HPDE6-E6E7 (cell line): ENCODE measurements at regions not wholly inside any gene's neighbourhood (a gene's known extent, or its start where the extent isn't known, plus 50 kb on each side); places are given as distances from the start of the nearest gene placed in this dataset.

Experiments used
- DNase-seq: peaks from one replicate; pipeline ENCODE4 v3.0.0; 2011; ENCODE audit warnings: missing footprints; ENCODE audit errors: extremely low spot score

DNA sequence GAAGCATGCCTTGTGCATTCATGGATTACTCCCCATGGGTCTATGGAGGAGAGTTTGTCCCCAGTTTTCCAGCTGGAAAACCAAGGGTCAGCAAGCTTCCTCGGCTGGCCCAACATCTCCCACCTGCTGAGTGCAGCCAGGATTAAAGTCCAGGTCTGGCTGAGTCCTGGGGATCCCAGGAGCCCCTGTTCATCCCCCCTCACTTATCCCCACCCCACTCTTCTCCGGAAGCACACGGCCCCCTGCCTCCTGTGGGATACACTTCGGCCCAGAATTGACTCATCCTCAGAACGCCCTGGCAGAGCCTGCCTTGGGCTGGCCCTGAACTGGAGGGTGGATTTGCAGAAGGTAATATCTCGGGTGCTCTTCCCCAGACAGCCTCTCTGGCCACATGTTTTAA is 276.1 kb downstream of the NPHP4 start:
- no peak for DNase-seq

DNA sequence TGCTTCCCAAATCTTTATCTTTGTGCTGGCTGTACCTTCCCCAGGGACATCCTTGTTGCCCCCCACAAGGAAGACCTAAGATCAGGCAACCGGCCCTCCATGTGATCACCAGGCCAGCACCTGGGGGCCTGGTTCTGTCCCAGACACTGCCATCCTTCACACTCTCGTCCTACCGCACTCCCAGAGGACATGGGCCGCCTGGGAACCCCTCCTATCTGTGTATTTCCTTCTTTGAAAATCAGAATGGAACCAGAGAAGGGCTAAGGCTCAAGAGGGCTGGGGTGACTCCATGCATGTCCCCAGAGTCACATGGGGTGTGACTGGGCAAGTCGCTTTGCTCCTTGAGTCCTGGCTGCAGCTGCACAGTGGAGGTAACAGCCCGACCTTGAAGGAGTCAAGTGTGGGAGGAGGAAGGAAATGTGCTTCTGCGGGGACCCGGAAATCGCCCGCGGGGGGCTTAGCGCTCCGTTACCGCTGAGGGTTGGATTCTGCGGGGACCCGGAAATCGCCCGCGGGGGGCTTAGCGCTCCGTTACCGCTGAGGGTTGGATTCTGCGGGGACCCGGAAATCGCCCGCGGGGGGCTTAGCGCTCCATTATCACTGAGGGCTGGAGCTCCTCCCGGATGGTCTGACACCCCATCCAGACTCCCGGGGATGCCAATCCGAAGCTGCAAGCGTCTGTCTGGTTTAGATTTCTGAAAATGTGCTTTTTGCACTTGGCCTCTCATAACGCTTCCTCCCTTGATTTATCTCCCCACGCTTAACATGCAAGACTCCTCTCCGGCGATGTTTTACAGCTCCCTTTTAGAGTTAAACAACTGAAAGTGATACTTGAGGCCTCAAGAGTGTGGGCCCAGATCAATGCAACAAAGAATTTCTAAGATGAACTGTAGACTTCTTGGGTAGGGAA is 278.9 kb downstream of the NPHP4 start:
- no peak for DNase-seq

- no peak for DNase-seq
Measured at GRCh38 chr1:5711956-5712645, 280.1 kb downstream of the NPHP4 start.

DNA sequence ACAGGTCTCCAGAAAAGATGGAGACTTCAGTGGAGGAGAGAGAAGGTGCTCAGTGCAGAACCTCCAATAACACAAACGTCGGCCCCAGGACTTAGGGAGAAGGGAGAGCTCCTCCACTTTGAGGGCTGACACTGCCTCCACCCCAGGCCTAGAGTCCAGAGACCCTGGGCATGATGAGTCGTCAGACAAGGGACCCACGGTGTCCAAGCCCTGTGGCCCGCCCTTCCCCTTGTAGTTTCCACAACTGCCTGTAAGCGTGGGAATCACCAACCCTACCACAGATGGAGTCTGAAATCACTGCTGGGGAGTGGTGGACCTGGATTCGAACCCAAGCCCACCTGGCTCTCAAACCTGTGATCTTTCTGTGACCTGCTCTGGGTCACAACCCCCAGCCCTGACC is 281.1 kb downstream of the NPHP4 start:
- no peak for DNase-seq

DNA sequence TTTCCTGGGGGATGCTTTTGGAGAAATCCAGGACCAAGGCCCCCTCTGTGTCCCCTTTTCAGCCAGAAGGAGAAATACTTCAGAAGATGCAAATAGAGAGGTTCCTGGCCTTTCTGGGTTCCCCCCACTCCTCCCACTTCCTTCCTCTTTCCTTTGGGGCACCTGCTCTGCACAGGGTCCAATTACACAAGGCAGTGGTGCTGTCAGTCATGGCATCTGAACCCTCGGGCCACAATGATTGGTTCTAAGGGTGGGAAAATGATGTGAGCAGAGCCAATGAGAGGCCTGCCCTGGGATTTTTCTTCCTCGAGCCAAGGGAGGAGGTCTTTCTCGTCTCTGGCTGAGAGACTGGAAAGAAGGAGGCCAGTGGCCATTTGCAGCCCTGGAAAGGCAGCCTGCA is 282.2 kb downstream of the NPHP4 start:
- no peak for DNase-seq

- no peak for DNase-seq
Measured at GRCh38 chr1:5709461-5709975, 282.7 kb downstream of the NPHP4 start.

DNA sequence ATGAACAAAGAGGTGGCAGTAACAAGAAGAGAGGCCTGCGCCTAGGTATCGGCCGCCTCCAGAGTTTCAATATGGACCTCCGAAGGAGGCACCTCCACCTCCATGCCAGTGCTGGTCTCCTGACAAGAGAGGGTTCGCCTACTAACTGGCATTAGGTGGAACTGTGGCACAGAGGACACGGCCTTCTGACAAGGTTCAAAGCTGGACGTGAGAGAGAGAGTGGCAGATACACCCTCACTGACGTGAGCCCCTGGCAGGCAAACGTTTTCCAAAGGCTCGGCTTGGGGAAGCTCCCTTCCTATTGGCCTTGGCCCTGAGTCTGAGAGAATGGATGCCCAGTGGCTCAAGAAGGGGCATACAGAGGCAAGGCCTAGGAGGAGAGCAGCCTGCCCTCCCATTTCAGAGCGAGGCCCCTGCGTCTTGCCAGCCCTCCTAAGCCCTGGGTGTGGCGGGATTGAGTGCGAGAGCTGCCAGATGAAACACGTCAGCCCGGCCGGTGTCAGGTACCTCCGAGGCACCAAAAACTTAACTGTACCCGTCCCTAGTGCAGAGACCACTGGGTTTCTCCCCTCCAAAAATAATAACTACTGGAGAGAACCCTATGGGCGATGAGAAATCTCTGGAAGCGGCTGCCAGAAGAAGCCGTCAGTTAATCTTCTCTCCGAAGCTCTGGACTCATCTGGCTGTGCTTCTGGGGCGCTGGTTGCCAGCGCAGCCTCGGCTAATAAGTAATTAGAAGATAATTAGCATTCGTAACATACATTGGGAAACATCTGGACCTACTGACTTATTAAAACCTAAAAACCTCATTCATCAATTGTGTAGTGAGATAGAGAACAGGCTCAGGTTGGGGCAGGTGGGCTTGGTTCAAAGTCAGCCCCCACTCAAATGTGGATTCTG is 283.6 kb downstream of the NPHP4 start:
- no peak for DNase-seq

DNA sequence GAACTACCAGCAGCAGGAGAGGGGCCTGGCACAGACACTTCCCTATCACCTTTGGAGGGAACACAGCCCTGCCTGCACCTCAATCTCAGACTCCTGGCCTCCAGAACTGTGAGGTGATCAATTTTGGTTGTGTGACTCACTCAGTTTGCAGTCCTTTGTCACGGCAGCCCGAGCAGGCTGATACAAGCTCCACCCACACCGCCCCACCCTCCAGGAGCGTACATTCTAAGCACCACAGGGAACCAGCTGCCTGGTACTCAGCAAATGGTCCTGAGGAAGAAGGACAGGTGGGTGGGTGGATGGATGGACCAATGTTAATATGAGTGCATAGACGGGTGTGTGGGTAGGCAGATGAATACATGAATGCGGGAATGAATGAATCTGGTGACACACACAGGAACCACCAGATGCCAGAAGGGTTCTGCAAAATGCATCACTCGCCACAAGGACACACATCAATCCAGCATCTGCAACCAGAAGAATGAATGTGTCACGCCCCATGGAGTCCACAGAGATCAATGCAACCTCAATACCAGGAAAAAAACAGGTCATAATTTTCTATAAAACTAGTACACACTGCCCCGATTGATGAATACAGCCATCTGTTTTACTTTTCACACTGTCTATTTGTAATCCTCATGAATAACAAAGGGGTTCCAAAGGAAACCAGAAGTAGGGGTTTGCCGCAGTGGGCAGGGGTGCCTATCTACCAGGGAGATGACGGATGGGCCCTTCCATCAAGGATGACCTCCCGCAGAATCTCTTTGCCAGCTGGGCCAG is 284.5 kb downstream of the NPHP4 start:
- DNase-seq, result no peak

- DNase-seq, result no peak
Measured at GRCh38 chr1:5706239-5706638, 286.0 kb downstream of the NPHP4 start.

DNA sequence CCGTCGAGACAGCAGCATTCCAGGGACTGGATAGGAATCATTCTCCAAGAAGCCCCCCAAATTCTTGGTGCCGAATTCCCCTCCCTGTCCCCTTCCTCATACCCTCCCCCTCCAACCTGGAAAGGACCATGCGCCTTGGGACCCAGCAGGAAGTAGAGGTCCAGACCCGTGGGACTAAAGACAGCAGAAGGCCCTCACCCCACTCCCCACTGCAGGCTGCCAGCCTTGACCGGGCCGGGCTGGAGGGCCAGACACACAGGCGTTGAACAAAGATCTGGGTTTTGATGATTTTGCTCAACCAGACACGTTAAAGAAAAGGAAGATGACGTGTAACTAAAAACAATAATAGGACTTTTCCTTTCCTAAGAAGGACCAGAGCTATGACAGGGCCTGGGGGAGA is 286.5 kb downstream of the NPHP4 start:
- no peak for DNase-seq

DNA sequence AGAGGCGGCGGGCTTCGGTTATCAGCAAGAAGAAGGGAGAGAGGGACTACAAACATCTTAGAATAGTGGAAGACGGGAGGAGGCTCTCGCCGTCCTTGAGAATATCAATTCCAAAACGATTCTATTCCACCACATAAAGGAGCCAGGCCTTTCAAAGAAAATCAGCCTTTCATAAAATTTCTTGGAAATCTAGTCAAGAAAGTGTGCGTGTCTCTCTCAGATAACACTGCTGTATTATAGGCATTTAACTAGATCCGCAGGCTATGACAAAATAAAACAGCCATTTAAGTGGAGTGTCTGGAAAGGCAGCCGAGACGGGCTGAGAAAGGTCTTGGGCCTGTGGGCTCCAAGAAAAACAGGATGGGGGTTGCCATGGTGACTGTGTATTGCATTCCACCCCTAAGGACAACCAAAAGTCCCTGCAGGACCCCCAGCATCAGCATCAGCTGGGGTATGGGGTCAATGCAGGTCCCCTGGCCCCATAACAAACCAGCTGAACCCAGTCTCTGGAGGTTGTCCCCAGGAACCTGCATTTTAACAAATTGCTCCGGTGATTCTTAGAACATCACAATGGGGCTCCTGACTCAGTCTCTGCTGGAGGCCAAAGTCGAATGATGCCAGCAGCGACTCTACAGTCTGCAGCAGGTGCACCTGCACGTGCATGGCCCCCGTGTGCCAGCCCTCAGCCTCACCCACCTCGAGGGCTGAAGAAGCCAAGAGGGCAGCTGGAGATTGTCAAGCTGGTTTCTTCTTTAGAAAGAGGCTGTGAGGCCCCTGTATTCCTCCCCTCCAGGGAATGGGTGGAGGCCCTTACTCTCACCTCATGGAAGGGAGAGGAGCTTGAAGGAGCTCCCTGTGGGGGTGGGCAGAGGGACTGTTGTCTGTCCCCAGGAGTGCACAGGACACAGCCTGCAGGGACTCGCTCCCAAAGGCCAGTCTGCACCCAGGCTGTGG is 287.4 kb downstream of the NPHP4 start:
- DNase-seq, result no peak

- DNase-seq, result no peak
Measured at GRCh38 chr1:5701642-5702041, 290.6 kb downstream of the NPHP4 start.

DNA sequence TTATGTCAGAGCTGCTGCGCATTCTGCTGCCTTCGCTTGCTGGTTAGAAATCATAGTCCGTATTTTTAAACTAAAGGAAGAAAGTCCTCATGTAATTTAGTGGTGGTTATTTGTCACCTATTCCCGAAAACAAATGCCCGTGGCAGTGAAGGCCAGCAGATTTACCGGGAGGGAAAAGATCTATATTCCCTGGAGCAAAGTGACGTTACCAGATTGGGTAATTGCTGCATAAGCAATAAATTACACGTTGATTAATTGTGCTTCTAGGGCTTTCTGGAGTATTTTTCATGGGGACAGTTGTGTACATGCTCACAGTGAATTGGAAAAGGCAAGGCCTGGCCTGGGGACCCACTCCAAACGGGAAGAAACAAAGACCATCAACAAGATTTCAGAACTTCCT is 298.7 kb downstream of the NPHP4 start:
- no peak for DNase-seq

GRCh38 chr1:5692664-5693063 is 299.6 kb downstream of the NPHP4 start:
- no peak for DNase-seq

- no peak for DNase-seq
Measured at GRCh38 chr1:5691795-5692509, 300.3 kb downstream of the NPHP4 start.

DNA sequence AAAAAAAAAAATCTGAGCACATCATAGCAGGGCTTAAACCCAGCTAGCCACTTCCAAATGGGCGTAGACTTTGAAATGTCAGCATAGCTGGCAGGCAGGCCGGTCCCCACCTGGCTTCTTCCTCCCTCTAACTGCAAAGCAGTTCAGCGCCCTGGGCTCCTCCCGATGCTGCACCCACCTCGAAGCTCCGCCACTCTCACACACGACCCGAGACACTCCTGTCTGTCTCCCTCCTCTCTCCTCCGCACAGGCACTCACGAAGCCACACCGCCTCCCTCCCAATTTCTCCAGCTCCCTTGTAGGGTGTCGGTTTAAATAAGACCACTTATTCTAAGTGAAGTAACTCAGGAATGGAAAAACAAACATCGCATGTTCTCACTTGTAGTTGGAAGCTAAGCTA is 301.3 kb downstream of the NPHP4 start:
- DNase-seq, result no peak

GRCh38 chr1:5690291-5690690 is 301.9 kb downstream of the NPHP4 start:
- DNase-seq, result no peak

DNA sequence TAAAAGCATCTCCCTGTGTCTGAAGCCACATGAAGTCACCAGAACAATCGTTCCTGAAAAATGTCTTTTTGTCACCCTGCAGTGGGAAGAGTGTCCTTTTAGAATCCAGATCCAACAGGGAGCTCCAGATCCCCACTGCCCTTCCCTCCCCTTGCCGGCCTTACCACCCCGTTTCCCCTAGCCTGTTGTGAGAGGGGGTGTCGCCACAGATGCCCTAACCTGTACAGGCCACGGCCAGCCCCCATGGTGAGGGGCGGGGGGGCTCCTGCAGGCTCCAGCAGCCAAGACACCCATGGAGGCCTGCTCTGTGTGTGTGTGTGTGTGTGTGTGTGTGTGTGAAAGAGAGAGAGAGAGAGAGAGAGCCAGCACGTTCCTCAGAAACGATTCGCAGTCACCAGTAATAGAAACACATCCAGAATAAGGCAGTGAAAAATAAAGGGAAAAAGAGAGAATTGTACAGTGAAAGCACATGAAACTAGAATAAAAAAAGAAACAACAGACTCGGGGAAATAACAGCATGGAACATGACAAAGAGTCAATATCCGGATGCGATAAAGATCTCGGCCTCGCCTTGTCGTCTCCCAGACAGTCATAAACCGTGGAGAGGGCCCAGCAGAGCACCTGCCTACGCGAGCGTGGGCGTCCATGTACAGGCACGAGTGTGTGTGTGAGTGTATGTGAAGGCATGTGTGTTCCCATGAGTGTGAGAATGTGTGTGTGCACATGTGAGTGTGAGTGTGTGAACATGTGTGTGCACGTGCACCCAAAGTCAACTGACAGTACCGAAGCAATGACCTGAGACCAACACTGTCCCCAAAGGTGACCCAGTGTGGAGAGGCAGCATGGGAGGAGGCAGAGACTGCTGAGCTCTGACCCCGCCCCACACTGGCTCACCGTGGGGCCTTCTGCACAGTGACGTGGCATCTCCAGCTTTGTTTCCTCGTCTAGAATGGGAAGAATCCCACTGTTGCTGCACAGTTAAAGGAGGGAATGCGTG is 303.8 kb downstream of the NPHP4 start:
- DNase-seq, result no peak
